ENCODE measurements at regions not wholly inside any gene's neighbourhood (a gene's known extent, or its start where the extent isn't known, plus 50 kb on each side); places are given as distances from the start of the nearest gene placed in this dataset.
A peak's percentile ranks its signal among the peaks of the same experiment; 100 is the strongest.

- H3K18ac ChIP-seq (ENCODE audit: extremely low read depth, low read length): no peak overlapping the region; the same call in none of the 2 replicates
- H3K4me2 ChIP-seq (ENCODE audit: insufficient read depth in 1 of 2, low read depth in 2 of 2, low read length in 2 of 2): peak overlapping the region; percentile 69 to 72
- no peak overlapping the region for H3K56ac ChIP-seq (replicated peaks; ENCODE audit: insufficient read length, low read depth, low read length)
- H4K8ac ChIP-seq (ENCODE audit: extremely low read depth, insufficient read depth, low read length): no peak overlapping the region
- no peak overlapping the region for H2BK15ac ChIP-seq (ENCODE audit: low read length)
- peak overlapping the region; percentile 68; the same call in 1 of the 2 replicates for H3K27ac ChIP-seq (ENCODE audit: low read depth, low read length)
- no peaks in the 10 kb centered on the region for H3K27me3 ChIP-seq (replicated peaks in 1 of 4; ENCODE audit: control insufficient read depth in 3 of 4, extremely low read depth in 1 of 4, insufficient read depth in 3 of 4, low read length in 3 of 4)
- H3K4ac ChIP-seq (replicated peaks; ENCODE audit: insufficient read length, low read depth, low read length): no peak overlapping the region
- H4K91ac ChIP-seq (replicated peaks; ENCODE audit: insufficient read length, low read length): peak overlapping the region; percentile 81
- no peak overlapping the region for H3K14ac ChIP-seq (ENCODE audit: insufficient read length)
- H2BK5ac ChIP-seq (ENCODE audit: low read depth, low read length): peak overlapping the region; percentile 98
- no peak overlapping the region for H2AFZ ChIP-seq (ENCODE audit: low read length)
- 9% methylated on average over 14 of the region's 14 CpGs; no CpG with 5 or more reads in 1 of the 2 experiments for WGBS, 2 experiments (ENCODE audit: extremely low coverage in 1 of 2, insufficient coverage in 1 of 2, insufficient read length in 1 of 2, insufficient replicate concordance in 2 of 2, low coverage in 1 of 2, low lambda C conversion rate in 2 of 2, missing lambda C conversion rate in 1 of 2)
- peak overlapping the region; percentile 95; the same call in 1 of the 2 replicates for H2BK12ac ChIP-seq (ENCODE audit: low read depth, low read length)
- FAIRE-seq: peak; percentile 96
- H4K20me1 ChIP-seq (replicated peaks in 1 of 2; ENCODE audit: control insufficient read depth in 1 of 2, insufficient read depth in 2 of 2, low read length in 2 of 2): no peaks in the 10 kb centered on the region
- H3K79me1 ChIP-seq (ENCODE audit: low read depth, low read length): no peaks in the 10 kb centered on the region
- H3K79me2 ChIP-seq (ENCODE audit: control insufficient read depth in 1 of 2, insufficient read depth in 2 of 2, low read length in 2 of 2): no peaks in the 10 kb centered on the region
- H3K23ac ChIP-seq (ENCODE audit: insufficient read length): no peak overlapping the region
- H3K4me1 ChIP-seq (replicated peaks in 1 of 4; ENCODE audit: control insufficient read depth in 3 of 4, insufficient read depth in 4 of 4, low read length in 3 of 4): peaks cover 5 to 34% (median 15%) of the 10 kb centered on the region in 4 experiments
- H3K23me2 ChIP-seq (ENCODE audit: low read depth, low read length): no peaks in the 10 kb centered on the region; the same call in 1 of the 2 replicates
- no peak overlapping the region for H2BK120ac ChIP-seq (replicated peaks; ENCODE audit: low read depth, low read length)
- ChIA-PET POLR2A (ENCODE audit: partially characterized antibody) (no interaction called here), CTCF (ENCODE audit: partially characterized antibody) (no interaction called here)
- H3K9me3 ChIP-seq (ENCODE audit: insufficient read depth in 2 of 2, low read depth in 1 of 2, low read length in 1 of 2): no peaks in the 10 kb centered on the region
- H2AK5ac ChIP-seq (ENCODE audit: low read depth, low read length): 0 out of 2 replicates have a peak overlapping the region, but pooled peaks have one; percentile 89
- H3K4me3 ChIP-seq (ENCODE audit: extremely low read depth in 1 of 4, insufficient read depth in 2 of 4, low read depth in 3 of 4, low read length in 4 of 4): peak overlapping the region in 2 of 4 experiments; percentile 19 to 40; a peak in 3 of 8 replicates
- H3K36me3 ChIP-seq (ENCODE audit: control insufficient read depth in 2 of 4, insufficient read depth in 4 of 4, low read length in 3 of 4): no peaks in the 10 kb centered on the region
- H2BK20ac ChIP-seq (ENCODE audit: low read length): 0 out of 2 replicates have a peak overlapping the region, but pooled peaks have one; percentile 91
- no peak overlapping the region for H3K9ac ChIP-seq (replicated peaks in 1 of 4; ENCODE audit: extremely low read depth in 1 of 4, low read depth in 3 of 4, low read length in 3 of 4)
- peak overlapping the region; percentile 19 for H4K5ac ChIP-seq (ENCODE audit: insufficient read length, low read depth, low read length)
- peak; percentile 54 to 57 for DNase-seq (ENCODE audit: low read depth in 1 of 2, low spot score in 2 of 2)
- TF ChIP-seq TCF12 (IDR thresholded peaks at IDR 0.05; ENCODE audit: low read depth, low read length) (no peak), SP1 (IDR thresholded peaks at IDR 0.05; ENCODE audit: low read depth, low read length) (peak; percentile 42; the same call in 1 of the 2 replicates), NRF1 (IDR thresholded peaks at IDR 0.05; ENCODE audit: low read depth, low read length) (no peak), HDAC2 (IDR thresholded peaks at IDR 0.05; ENCODE audit: borderline replicate concordance in 1 of 2, low read depth in 2 of 2, low read length in 2 of 2) (peak; percentile 85 to 91; a peak in 2 of 4 replicates), TBP (IDR thresholded peaks at IDR 0.05; ENCODE audit: low read depth, low read length) (peak; percentile 13; the same call in 1 of the 2 replicates), TAF1 (IDR thresholded peaks at IDR 0.05; ENCODE audit: low read depth, low read length) (peak; percentile 46; the same call in 1 of the 2 replicates), SUZ12 (IDR thresholded peaks at IDR 0.05; ENCODE audit: low read length) (no peak), BACH1 (IDR thresholded peaks at IDR 0.05; ENCODE audit: low read length) (no peak), CTCF (IDR thresholded peaks at IDR 0.05; ENCODE audit: control extremely low read depth in 1 of 3, insufficient read depth in 1 of 3, low read depth in 1 of 3, low read length in 3 of 3) (no peak), GTF2F1 (IDR thresholded peaks at IDR 0.05; ENCODE audit: borderline replicate concordance, low read depth, low read length) (no peak), SAP30 (IDR thresholded peaks at IDR 0.05; ENCODE audit: insufficient read depth, insufficient replicate concordance, low read length) (no peak)
Measured at GRCh38 chrX:791479-792034, 161.0 kb downstream of the SHOX start.

Data from H1 (cell line).